SK-N-SH (cell line): ENCODE measurements at regions not wholly inside any gene's neighbourhood (a gene's known extent, or its start where the extent isn't known, plus 50 kb on each side); places are given as distances from the start of the nearest gene placed in this dataset.

Experiments
- CTCF ChIA-PET: fragments of 300-600, 350-600 bp; formaldehyde crosslinking; extraction: SDS; loops from one replicate; lab custom pipeline; 2021; lab: Yijun Ruan, JAX
- POLR2A ChIA-PET: fragments of 350-600 bp; sonication (Branson Sonifier 250); formaldehyde crosslinking; extraction: SDS; loops from one replicate; lab custom pipeline; 2020; ENCODE audit warnings: antibody characterized with exemption, inconsistent platforms; lab: Yijun Ruan, JAX
- DNase-seq: peaks from one replicate; pipeline ENCODE4 v3.0.0; 2012
- H2AFZ ChIP-seq: fragments of 200-600 bp; sonication (generic); 2 replicates; pipeline ENCODE4 v1.8.1; 2016; ENCODE audit warnings: antibody characterized with exemption, mild to moderate bottlenecking, low read depth
- H3F3A ChIP-seq: fragments of 200-600 bp; sonication (generic); replicated peaks from 2 replicates; pipeline ENCODE3; 2016; ENCODE audit warnings: antibody characterized with exemption, mild to moderate bottlenecking; ENCODE audit not compliant: insufficient read depth
- H3K27ac ChIP-seq, 2 experiments: fragments of 200-500 bp in 1 of 2; fragments of 200-600 bp in 1 of 2; sonication (Bioruptor generic) in 1 of 2; sonication (generic), shearing (Covaris generic) in 1 of 2; 2 replicates each; pipeline versions ENCODE4 v1.5.1 to v1.6.1; 2014 to 2016; ENCODE audit warnings: low read depth in 2 of 2, inconsistent platforms in 1 of 2, low read length in 1 of 2, mild to moderate bottlenecking in 1 of 2, mixed read lengths in 1 of 2
- H3K27me3 ChIP-seq: fragments of 200-600 bp; sonication (generic), shearing (Covaris generic); 2 replicates; pipeline ENCODE4 v1.6.1; 2016; ENCODE audit warnings: mixed run types; ENCODE audit not compliant: insufficient read depth
- H3K36me3 ChIP-seq, 2 experiments: fragments of 200-500 bp in 1 of 2; fragments of 200-600 bp in 1 of 2; sonication (Bioruptor generic) in 1 of 2; sonication (generic) in 1 of 2; replicated peaks in 1 of 2; 2 replicates each; pipeline versions ENCODE3 to v1.5.1; 2014 to 2016; ENCODE audit warnings: low read length in 1 of 2, mild to moderate bottlenecking in 1 of 2; ENCODE audit not compliant: insufficient read depth in 2 of 2, control insufficient read depth in 1 of 2
- H3K4me1 ChIP-seq, 2 experiments: fragments of 200-500 bp in 1 of 2; fragments of 200-600 bp in 1 of 2; sonication (Bioruptor generic) in 1 of 2; sonication (generic), shearing (Covaris generic) in 1 of 2; 2 replicates each; pipeline versions ENCODE4 v1.5.1 to v1.6.1; 2014 to 2016; ENCODE audit warnings: low read depth in 1 of 2, low read length in 1 of 2, mixed run types in 1 of 2; ENCODE audit not compliant: insufficient read depth in 2 of 2, control insufficient read depth in 1 of 2
- H3K4me2 ChIP-seq: fragments of 200-600 bp; sonication (generic), shearing (Covaris generic); 2 replicates; pipeline ENCODE4 v1.6.1; 2017; ENCODE audit warnings: mixed run types
- H3K4me3 ChIP-seq, 2 experiments: fragments of 200-500 bp in 1 of 2; fragments of 200-600 bp in 1 of 2; sonication (Bioruptor generic) in 1 of 2; sonication (generic), shearing (Covaris generic) in 1 of 2; 2 replicates each; pipeline versions ENCODE4 v1.5.1 to v1.8.1; 2014 to 2016; ENCODE audit warnings: low read depth in 2 of 2, inconsistent platforms in 1 of 2, low read length in 1 of 2, mild to moderate bottlenecking in 1 of 2, mixed read lengths in 1 of 2, moderate library complexity in 1 of 2
- H3K79me2 ChIP-seq: fragments of 200-600 bp; sonication (generic); 2 replicates; pipeline ENCODE4 v1.8.1; 2017; ENCODE audit warnings: mild to moderate bottlenecking; ENCODE audit not compliant: insufficient read depth
- H3K9ac ChIP-seq: fragments of 200-600 bp; sonication (generic); 2 replicates; pipeline ENCODE4 v1.6.1; 2017; ENCODE audit warnings: mixed run types
- H3K9me2 ChIP-seq: fragments of 200-600 bp; sonication (generic); 2 replicates; pipeline ENCODE4 v1.6.1; 2017; ENCODE audit warnings: mixed run types
- H3K9me3 ChIP-seq: fragments of 200-600 bp; sonication (generic); 2 replicates; pipeline ENCODE4 v1.6.1; 2017; ENCODE audit warnings: mixed run types, mild to moderate bottlenecking, moderate library complexity
- H4K20me1 ChIP-seq: fragments of 200-600 bp; sonication (generic); 2 replicates; pipeline ENCODE4 v1.6.1; 2017; ENCODE audit warnings: mild to moderate bottlenecking, mixed run types; ENCODE audit not compliant: insufficient read depth
- CTCF ChIP-seq: fragments of 200-600 bp; sonication (generic); IDR thresholded peaks from 2 replicates; pipeline ENCODE4 v1.6.1; 2017; ENCODE audit warnings: antibody characterized with exemption, mild to moderate bottlenecking, moderate library complexity
- ELF1 ChIP-seq: IDR thresholded peaks from 2 replicates; pipeline ENCODE4 v1.4.0; 2012
- FOSL2 ChIP-seq: IDR thresholded peaks from 2 replicates; pipeline ENCODE4 v1.4.0; 2012; ENCODE audit warnings: low read depth, mild to moderate bottlenecking, moderate library complexity, borderline replicate concordance
- FOXJ3 ChIP-seq: sonication (generic); formaldehyde crosslinking; IDR thresholded peaks from 2 replicates; pipeline ENCODE4 v1.5.1; 2020; ENCODE audit warnings: mild to moderate bottlenecking, missing genetic modification reagents
- GABPA ChIP-seq: IDR thresholded peaks from 2 replicates; pipeline ENCODE4 v1.4.0; 2012; ENCODE audit warnings: low read depth, mild to moderate bottlenecking
- GATA2 ChIP-seq: sonication (generic); formaldehyde crosslinking; IDR thresholded peaks from 2 replicates; pipeline ENCODE4 v1.5.0; 2020; ENCODE audit warnings: mild to moderate bottlenecking, missing genetic modification reagents
- JUND ChIP-seq: IDR thresholded peaks from 2 replicates; pipeline ENCODE4 v1.4.0; 2012
- MAX ChIP-seq: IDR thresholded peaks from 2 replicates; pipeline ENCODE4 v1.4.0; 2012; ENCODE audit warnings: low read depth
- NFIC ChIP-seq: IDR thresholded peaks from 2 replicates; pipeline ENCODE4 v1.4.0; 2012; ENCODE audit warnings: borderline replicate concordance
- NRF1 ChIP-seq: IDR thresholded peaks from 2 replicates; pipeline ENCODE4 v1.6.1; 2012; ENCODE audit warnings: low read depth, mild to moderate bottlenecking, low read length
- PBX3 ChIP-seq: IDR thresholded peaks from 2 replicates; pipeline ENCODE4; 2012
- RAD21 ChIP-seq: IDR thresholded peaks from 2 replicates; pipeline ENCODE4 v1.6.1; 2012; ENCODE audit warnings: mild to moderate bottlenecking, low read length
- RCOR1 ChIP-seq: fragments of 150-350 bp; IDR thresholded peaks from 2 replicates; pipeline ENCODE4 v1.6.1; 2017; ENCODE audit warnings: antibody characterized with exemption, low read length
- REST ChIP-seq: IDR thresholded peaks from 2 replicates; pipeline ENCODE4 v1.6.1; 2012; ENCODE audit warnings: mild to moderate bottlenecking, low read depth, low read length, moderate library complexity
- SMC3 ChIP-seq: IDR thresholded peaks from 2 replicates; pipeline ENCODE4 v1.6.1; 2012; ENCODE audit warnings: low read depth, low read length, improper control_type of control experiment
- TCF12 ChIP-seq: IDR thresholded peaks from 2 replicates; pipeline ENCODE4 v1.4.0; 2012
- TEAD4 ChIP-seq: IDR thresholded peaks from 2 replicates; pipeline ENCODE4 v1.4.0; 2012; ENCODE audit warnings: mild to moderate bottlenecking, borderline replicate concordance; ENCODE audit not compliant: insufficient read depth
- USF1 ChIP-seq: IDR thresholded peaks from 2 replicates; pipeline ENCODE4 v1.4.0; 2012; ENCODE audit warnings: low read depth, borderline replicate concordance
- WGBS: methylation state at CpG from one replicate; pipeline ENCODE4 v1.1.6; 2017; ENCODE audit warnings: low lambda C conversion rate; 5-methylcytosine and 5-hydroxymethylcytosine counted together
- TF ChIP-seq, protein P1 (sequence below): fragments of 150-350 bp; IDR thresholded peaks from 2 replicates; pipeline ENCODE4 v1.6.1; 2017; ENCODE audit warnings: antibody characterized with exemption, low read length, low read depth, borderline replicate concordance

DNA sequence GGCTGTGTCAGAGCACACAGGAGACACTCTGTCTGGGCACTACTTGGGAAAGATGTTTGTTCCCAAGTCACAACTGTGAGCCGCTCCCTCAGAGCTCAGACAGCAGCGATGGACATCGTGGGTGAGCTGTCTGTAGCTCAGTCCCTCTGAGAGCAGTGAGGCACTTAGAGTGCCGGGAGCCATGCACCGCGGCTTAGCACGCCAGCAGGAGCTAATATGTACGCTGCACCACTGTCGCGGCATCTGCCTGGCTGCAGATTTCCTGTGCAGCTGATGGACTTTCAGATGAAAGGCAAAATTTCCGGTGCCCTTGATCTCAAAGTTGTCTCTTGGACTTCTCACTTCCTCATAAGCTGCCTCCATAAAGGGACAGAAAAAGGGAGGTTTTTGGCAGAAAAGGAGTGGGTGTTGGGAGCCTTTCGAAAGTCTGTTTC is 92.8 kb upstream of the ZNF469 start (continued):
- TF ChIP-seq, protein P1, sequence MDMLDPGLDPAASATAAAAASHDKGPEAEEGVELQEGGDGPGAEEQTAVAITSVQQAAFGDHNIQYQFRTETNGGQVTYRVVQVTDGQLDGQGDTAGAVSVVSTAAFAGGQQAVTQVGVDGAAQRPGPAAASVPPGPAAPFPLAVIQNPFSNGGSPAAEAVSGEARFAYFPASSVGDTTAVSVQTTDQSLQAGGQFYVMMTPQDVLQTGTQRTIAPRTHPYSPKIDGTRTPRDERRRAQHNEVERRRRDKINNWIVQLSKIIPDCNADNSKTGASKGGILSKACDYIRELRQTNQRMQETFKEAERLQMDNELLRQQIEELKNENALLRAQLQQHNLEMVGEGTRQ, result no peak
- no peak for TF ChIP-seq FOXJ3 (CRISPR knock-in tag)
- TF ChIP-seq GATA2 (CRISPR knock-in tag), result no peak
- TF ChIP-seq FOSL2, result no peak
- no peak for TF ChIP-seq TEAD4
- no peak for TF ChIP-seq CTCF
- no peak for TF ChIP-seq TCF12
- no peak for TF ChIP-seq USF1
- no peak for TF ChIP-seq PBX3
- TF ChIP-seq GABPA, result no peak

DNA sequence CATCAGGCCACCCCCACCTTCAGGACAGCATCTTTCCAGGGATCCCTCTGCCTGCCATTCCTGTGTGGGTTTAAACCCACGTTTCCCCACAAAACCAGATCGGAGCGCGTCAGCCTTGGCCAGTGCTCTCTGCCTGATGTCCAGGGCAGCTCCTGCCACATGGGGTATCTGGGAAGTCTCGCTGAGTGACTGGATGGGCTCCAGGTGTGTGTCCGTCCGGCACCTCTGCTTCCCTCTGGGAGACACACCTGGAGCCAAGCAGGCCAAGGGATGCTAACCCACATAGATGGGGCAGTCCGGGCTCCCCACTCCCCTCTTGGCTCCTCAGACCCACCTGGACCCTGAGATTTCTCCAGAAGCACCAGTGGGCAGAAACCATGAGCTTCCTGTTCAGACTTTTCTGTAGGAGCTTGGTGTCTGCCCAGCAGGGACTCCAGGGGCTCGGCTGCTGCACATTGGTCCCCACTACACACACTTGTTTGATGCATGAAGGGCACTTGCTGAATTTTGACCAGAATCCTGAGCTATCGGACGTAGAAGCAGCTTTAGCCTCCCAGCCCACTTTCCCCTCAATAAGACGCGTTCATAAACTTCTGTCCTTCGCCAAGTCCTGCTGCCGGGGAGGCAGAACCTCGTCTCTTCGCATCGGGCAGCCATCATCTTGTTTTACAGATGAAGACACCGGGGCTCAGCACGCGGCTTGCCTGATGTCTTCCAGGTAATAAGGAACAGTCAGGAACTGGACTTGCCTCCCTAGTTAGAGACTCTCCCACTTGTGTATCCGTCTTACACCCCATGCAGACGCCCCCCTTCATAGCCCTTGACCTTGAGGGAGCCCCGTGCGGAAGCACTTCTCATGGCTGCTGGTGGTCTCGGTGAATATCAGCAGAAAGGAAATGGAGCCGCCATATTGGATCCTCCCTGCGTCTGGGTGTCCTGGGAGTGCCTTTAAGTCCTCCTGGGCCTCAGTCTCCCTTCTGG is 91.6 kb upstream of the ZNF469 start:
- ChIA-PET CTCF (interaction anchor here (0.6 to 1.5 kb wide), 4 partner anchors 16 to 737 kb away, joined by 3 to 5 read pairs (median 4); no protein-coding TSS in a partner anchor), POLR2A (no interaction called here)
- Histone ChIP-seq H3K4me1 (peaks cover 0 to 48% of the 10 kb centered on the region in 2 experiments; a peak in 1 of 4 replicates), H3K79me2 (no peaks in the 10 kb centered on the region), H2AFZ (no peak overlapping the region), H3K27ac (no peak overlapping the region), H3K36me3 (no peaks in the 10 kb centered on the region), H3K4me3 (no peak overlapping the region), H3K27me3 (no peaks in the 10 kb centered on the region), H3F3A (no peaks in the 10 kb centered on the region), H3K9me2 (no peaks in the 10 kb centered on the region), H3K9ac (no peak overlapping the region), H4K20me1 (no peaks in the 10 kb centered on the region), H3K4me2 (no peak overlapping the region), H3K9me3 (no peaks in the 10 kb centered on the region)
- WGBS, result 79% methylated on average over 22 of the region's 28 CpGs
- DNase-seq, result peak; percentile 10
- TF ChIP-seq ELF1 (no peak), JUND (no peak), MAX (no peak), RCOR1 (no peak), GABPA (no peak), CTCF (no peak), NRF1 (no peak), RAD21 (no peak), REST (no peak), SMC3 (no peak), NFIC (no peak)
